H1 (cell line): ENCODE measurements at regions not wholly inside any gene's neighbourhood (a gene's known extent, or its start where the extent isn't known, plus 50 kb on each side); places are given as distances from the start of the nearest gene placed in this dataset.

Experiments
- CTCF ChIA-PET: fragments of 300-600 bp; sonication (Branson Sonifier 250); formaldehyde crosslinking; loops from one replicate; lab custom pipeline; 2021; ENCODE audit not compliant: partially characterized antibody; lab: Charles Lee
- POLR2A ChIA-PET: fragments of 300-600 bp; sonication (Branson Sonifier 250); formaldehyde crosslinking; loops from one replicate; lab custom pipeline; 2021; ENCODE audit warnings: inconsistent platforms; ENCODE audit not compliant: partially characterized antibody; lab: Charles Lee
- DNase-seq, 2 experiments: peaks; one replicate each; pipeline versions ENCODE4 v3.0.0 to v3.0.0-alpha.2; 2010 to 2022; ENCODE audit warnings: low spot score in 2 of 2, low read depth in 1 of 2, mixed read lengths in 1 of 2
- FAIRE-seq: peaks from 2 replicates; lab custom pipeline; 2011; peaks lifted over from hg19 to GRCh38; lab: Jason Lieb, UNC
- H2AFZ ChIP-seq: 2 replicates; pipeline ENCODE4 v1.8.1; 2012; ENCODE audit warnings: low read length, inconsistent platforms
- H2AK5ac ChIP-seq: 2 replicates; pipeline ENCODE4 v1.6.1; 2013; ENCODE audit warnings: low read depth, low read length
- H2BK120ac ChIP-seq: replicated peaks from 2 replicates; pipeline ENCODE3; 2013; ENCODE audit warnings: low read depth, low read length, inconsistent platforms
- H2BK12ac ChIP-seq: 2 replicates; pipeline ENCODE4 v1.6.1; 2013; ENCODE audit warnings: low read depth, low read length
- H2BK15ac ChIP-seq: 2 replicates; pipeline ENCODE4 v1.6.1; 2013; ENCODE audit warnings: low read length
- H2BK20ac ChIP-seq: 2 replicates; pipeline ENCODE4 v1.6.1; 2013; ENCODE audit warnings: low read length
- H2BK5ac ChIP-seq: 2 replicates; pipeline ENCODE4 v1.6.1; 2013; ENCODE audit warnings: low read depth, low read length
- H3K14ac ChIP-seq: 2 replicates; pipeline ENCODE4 v1.6.1; 2013; ENCODE audit warnings: inconsistent platforms; ENCODE audit not compliant: insufficient read length
- H3K18ac ChIP-seq: 2 replicates; pipeline ENCODE4 v1.6.1; 2013; ENCODE audit warnings: low read length; ENCODE audit errors: extremely low read depth
- H3K23ac ChIP-seq: 2 replicates; pipeline ENCODE4 v1.6.1; 2013; ENCODE audit warnings: inconsistent platforms; ENCODE audit not compliant: insufficient read length
- H3K23me2 ChIP-seq: 2 replicates; pipeline ENCODE4 v1.6.1; 2013; ENCODE audit warnings: low read depth, low read length
- H3K27ac ChIP-seq: 2 replicates; pipeline ENCODE4 v1.6.1; 2011; ENCODE audit warnings: low read depth, low read length, inconsistent platforms
- H3K27me3 ChIP-seq, 4 experiments: replicated peaks in 1 of 4; 1 replicate in 1 of 4; 2 replicates in 3 of 4; pipeline versions ENCODE4 v1.6.1 to v1.8.1; 2011 to 2013; ENCODE audit warnings: low read length in 3 of 4, mild to moderate bottlenecking in 3 of 4, inconsistent platforms in 2 of 4, mixed read lengths in 2 of 4, moderate library complexity in 1 of 4; ENCODE audit not compliant: control insufficient read depth in 3 of 4, insufficient read depth in 3 of 4; ENCODE audit errors: extremely low read depth in 1 of 4
- H3K36me3 ChIP-seq, 4 experiments: 2 replicates each; pipeline versions ENCODE4 v1.6.1 to v1.8.1; 2011 to 2013; ENCODE audit warnings: mild to moderate bottlenecking in 4 of 4, low read length in 3 of 4, moderate library complexity in 2 of 4, control low read depth in 1 of 4, inconsistent platforms in 1 of 4; ENCODE audit not compliant: insufficient read depth in 4 of 4, control insufficient read depth in 2 of 4
- H3K4ac ChIP-seq: replicated peaks from 2 replicates; pipeline ENCODE3; 2013; ENCODE audit warnings: low read length, low read depth, mixed read lengths, inconsistent platforms; ENCODE audit not compliant: insufficient read length
- H3K4me1 ChIP-seq, 4 experiments: replicated peaks in 1 of 4; 1 replicate in 1 of 4; 2 replicates in 3 of 4; pipeline versions ENCODE4 v1.6.1 to v1.8.1; 2011 to 2013; ENCODE audit warnings: low read length in 3 of 4, inconsistent platforms in 2 of 4, mixed read lengths in 1 of 4; ENCODE audit not compliant: insufficient read depth in 4 of 4, control insufficient read depth in 3 of 4
- H3K4me2 ChIP-seq, 2 experiments: 2 replicates each; pipeline versions ENCODE4 v1.6.1 to v1.8.1; 2011 to 2013; ENCODE audit warnings: low read depth in 2 of 2, low read length in 2 of 2, control low read depth in 1 of 2, inconsistent platforms in 1 of 2, mild to moderate bottlenecking in 1 of 2; ENCODE audit not compliant: insufficient read depth in 1 of 2
- H3K4me3 ChIP-seq, 4 experiments: fragments of 200-600, 300-600 bp in 1 of 4; sonication (generic), shearing (Covaris generic), sonication (Bioruptor Twin) in 1 of 4; 2 replicates each; pipeline versions ENCODE4 v1.5.1 to v1.8.1; 2011 to 2016; ENCODE audit warnings: low read length in 4 of 4, low read depth in 3 of 4, control low read depth in 2 of 4, inconsistent platforms in 2 of 4, mild to moderate bottlenecking in 2 of 4, mixed read lengths in 1 of 4, moderate library complexity in 1 of 4; ENCODE audit not compliant: insufficient read depth in 2 of 4; ENCODE audit errors: extremely low read depth in 1 of 4
- H3K56ac ChIP-seq: replicated peaks from 2 replicates; pipeline ENCODE3; 2013; ENCODE audit warnings: low read depth, mild to moderate bottlenecking, mixed read lengths, low read length, inconsistent platforms; ENCODE audit not compliant: insufficient read length
- H3K79me1 ChIP-seq: 2 replicates; pipeline ENCODE4 v1.6.1; 2013; ENCODE audit warnings: low read depth, low read length, control low read depth
- H3K79me2 ChIP-seq, 2 experiments: 2 replicates each; pipeline versions ENCODE4 v1.6.1 to v1.8.1; 2012 to 2013; ENCODE audit warnings: low read length in 2 of 2, mild to moderate bottlenecking in 2 of 2, inconsistent platforms in 1 of 2; ENCODE audit not compliant: insufficient read depth in 2 of 2, control insufficient read depth in 1 of 2
- H3K9ac ChIP-seq, 4 experiments: replicated peaks in 1 of 4; 1 replicate in 1 of 4; 2 replicates in 3 of 4; pipeline versions ENCODE4 v1.6.1 to v1.8.1; 2011 to 2013; ENCODE audit warnings: low read depth in 3 of 4, low read length in 3 of 4, control low read depth in 2 of 4, mild to moderate bottlenecking in 2 of 4, moderate library complexity in 2 of 4, inconsistent platforms in 1 of 4; ENCODE audit errors: extremely low read depth in 1 of 4
- H3K9me3 ChIP-seq, 2 experiments: 2 replicates each; pipeline versions ENCODE4 v1.6.1 to v1.8.1; 2012 to 2013; ENCODE audit warnings: mild to moderate bottlenecking in 2 of 2, moderate library complexity in 2 of 2, control low read depth in 1 of 2, inconsistent platforms in 1 of 2, low read depth in 1 of 2, low read length in 1 of 2, mixed read lengths in 1 of 2; ENCODE audit not compliant: insufficient read depth in 2 of 2
- H4K20me1 ChIP-seq, 2 experiments: replicated peaks in 1 of 2; 2 replicates each; pipeline versions ENCODE3 to v1.8.1; 2011 to 2013; ENCODE audit warnings: inconsistent platforms in 2 of 2, low read length in 2 of 2, mild to moderate bottlenecking in 1 of 2; ENCODE audit not compliant: insufficient read depth in 2 of 2, control insufficient read depth in 1 of 2
- H4K5ac ChIP-seq: 2 replicates; pipeline ENCODE4 v1.6.1; 2013; ENCODE audit warnings: low read length, low read depth, mixed read lengths, inconsistent platforms; ENCODE audit not compliant: insufficient read length
- H4K8ac ChIP-seq: 2 replicates; pipeline ENCODE4 v1.8.0; 2013; ENCODE audit warnings: mild to moderate bottlenecking, moderate library complexity, low read length, inconsistent platforms; ENCODE audit not compliant: insufficient read depth; ENCODE audit errors: extremely low read depth
- H4K91ac ChIP-seq: replicated peaks from 2 replicates; pipeline ENCODE3; 2013; ENCODE audit warnings: low read length, mixed read lengths, inconsistent platforms; ENCODE audit not compliant: insufficient read length
- ASH2L ChIP-seq: fragments of 200-600, 300-600 bp; sonication (generic); IDR thresholded peaks from one replicate; pipeline ENCODE4 v1.7.1; 2017; ENCODE audit warnings: low read length
- CBX5 ChIP-seq: fragments of 300-800, 300-1000 bp; sonication (generic); IDR thresholded peaks from 2 replicates; pipeline ENCODE4 v1.7.1; 2016; ENCODE audit warnings: antibody characterized with exemption, low read length, low read depth
- CEBPB ChIP-seq: IDR thresholded peaks from 2 replicates; pipeline ENCODE4 v1.6.1; 2012; ENCODE audit warnings: low read depth, low read length
- KDM5A ChIP-seq: fragments of 200-600 bp; IDR thresholded peaks from 2 replicates; pipeline ENCODE4 v1.7.1; 2012; ENCODE audit warnings: mild to moderate bottlenecking, low read length, inconsistent platforms, mixed read lengths
- MAFK ChIP-seq: IDR thresholded peaks from 2 replicates; pipeline ENCODE4 v1.6.1; 2012; ENCODE audit warnings: low read depth, mild to moderate bottlenecking, improper control_type of control experiment, low read length
- SP2 ChIP-seq: IDR thresholded peaks from 2 replicates; pipeline ENCODE4 v1.6.1; 2012; ENCODE audit warnings: mild to moderate bottlenecking, low read length, inconsistent platforms
- SRF ChIP-seq: IDR thresholded peaks from 2 replicates; pipeline ENCODE4 v1.6.1; 2011; ENCODE audit warnings: mild to moderate bottlenecking, low read depth, low read length, moderate library complexity
- WGBS, 2 experiments: shearing (Covaris generic) in 1 of 2; methylation state at CpG; one replicate each; pipeline versions ENCODE4 v1.1.6 to v1.1.7; 2013 to 2015; ENCODE audit warnings: low lambda C conversion rate in 2 of 2, mixed read lengths in 2 of 2, inconsistent platforms in 1 of 2, low coverage in 1 of 2, missing lambda C conversion rate in 1 of 2; ENCODE audit not compliant: insufficient replicate concordance in 2 of 2, insufficient coverage in 1 of 2, insufficient read length in 1 of 2; ENCODE audit errors: extremely low coverage in 1 of 2, missing lambda C conversion rate in 1 of 2; 5-methylcytosine and 5-hydroxymethylcytosine counted together

DNA sequence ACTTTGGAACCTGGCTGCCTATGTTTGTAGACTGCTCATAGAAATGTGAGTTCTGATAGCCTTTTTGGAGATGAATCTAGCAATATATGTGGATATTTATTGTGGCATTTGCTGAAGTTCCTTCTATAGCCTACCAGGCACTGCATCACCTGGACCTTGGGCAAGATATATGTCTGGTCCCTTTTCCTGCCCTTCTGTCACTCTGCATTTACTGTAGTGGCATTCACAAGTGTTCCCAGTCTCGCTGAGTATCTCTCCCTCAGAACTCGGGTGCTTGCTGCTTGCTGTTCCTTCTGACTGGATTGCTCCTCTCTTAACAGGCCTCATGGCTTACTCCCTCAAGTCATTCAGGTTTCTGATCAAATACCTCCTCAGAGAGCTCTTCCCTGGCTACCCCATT, 145.0 kb downstream of the UBE2E3 start:
- H2BK15ac ChIP-seq, result no peak overlapping the region
- H3K36me3 ChIP-seq, result no peaks in the 10 kb centered on the region
- no peak overlapping the region for H4K91ac ChIP-seq
- no peaks in the 10 kb centered on the region for H3K27me3 ChIP-seq
- POLR2A ChIA-PET, result no interaction called here
- H3K27ac ChIP-seq, result no peak overlapping the region
- H3K4me1 ChIP-seq, result peaks cover 0 to 2% (median 0%) of the 10 kb centered on the region in 4 experiments; a peak in 1 of 7 replicates
- H3K4me3 ChIP-seq, result no peak overlapping the region
- H3K4ac ChIP-seq, result no peak overlapping the region
- DNase-seq (no peak), FAIRE-seq (no peak)
- no peak overlapping the region for H3K14ac ChIP-seq
- H3K23ac ChIP-seq, result no peak overlapping the region
- no peak overlapping the region for H3K4me2 ChIP-seq
- WGBS, 2 experiments, result 92% methylated on average over 2 of the region's 2 CpGs; no CpG with 5 or more reads in 1 of the 2 experiments
- H3K23me2 ChIP-seq, result no peaks in the 10 kb centered on the region
- H4K8ac ChIP-seq, result no peak overlapping the region
- no peak overlapping the region for H2BK120ac ChIP-seq
- H2BK5ac ChIP-seq, result no peak overlapping the region
- no peak overlapping the region for H2AFZ ChIP-seq
- no peaks in the 10 kb centered on the region for H3K9me3 ChIP-seq
- no peaks in the 10 kb centered on the region for H4K20me1 ChIP-seq
- no peak overlapping the region for H3K18ac ChIP-seq
- no peaks in the 10 kb centered on the region for H3K79me1 ChIP-seq
- no peak overlapping the region for H3K9ac ChIP-seq
- CTCF ChIA-PET, result interaction anchor here (0.8 to 1.2 kb wide), 3 partner anchors 16 to 24 kb away, joined by 3 read pairs; no protein-coding TSS in a partner anchor
- H3K56ac ChIP-seq, result no peak overlapping the region
- no peak overlapping the region for H2BK12ac ChIP-seq
- H2BK20ac ChIP-seq, result no peak overlapping the region
- no peak overlapping the region for H2AK5ac ChIP-seq
- no peaks in the 10 kb centered on the region for H3K79me2 ChIP-seq
- no peak overlapping the region for H4K5ac ChIP-seq
- TF ChIP-seq SP2, result no peak
- no peak for TF ChIP-seq ASH2L
- TF ChIP-seq SRF, result no peak
- no peak for TF ChIP-seq KDM5A
- no peak for TF ChIP-seq CBX5
- no peak for TF ChIP-seq CEBPB
- TF ChIP-seq MAFK, result no peak
